Naive thymus-derived CD4-positive, alpha-beta T cell (primary cell): ENCODE measurements at regions not wholly inside any gene's neighbourhood (a gene's known extent, or its start where the extent isn't known, plus 50 kb on each side); places are given as distances from the start of the nearest gene placed in this dataset.

Source experiments
- ATAC-seq: fragments of 150-1000 bp; cut with Tn5 transposase; 2 replicates; pipeline ENCODE4 v1.10.0; 2021; ENCODE audit warnings: mild to moderate bottlenecking, moderate library complexity
- CTCF ChIA-PET: fragments of 350-600 bp; sonication (Branson Sonifier 250); formaldehyde crosslinking; loops from one replicate; lab custom pipeline; 2021; ENCODE audit warnings: antibody characterized with exemption; lab: Charles Lee
- POLR2A ChIA-PET: fragments of 350-600 bp; sonication (Branson Sonifier 250); formaldehyde crosslinking; loops from one replicate; lab custom pipeline; 2021; ENCODE audit warnings: antibody characterized with exemption, inconsistent platforms; lab: Charles Lee
- DNase-seq, 9 donors: peaks; one replicate each; pipeline versions ENCODE4 v3.0.0 to v3.0.0-alpha.2; 2020 to 2022; ENCODE audit warnings: mixed read lengths in 1 of 9
- H3K27ac ChIP-seq: one replicate; pipeline ENCODE4 v1.7.0; 2013; ENCODE audit warnings: mild to moderate bottlenecking, low read depth, low read length, moderate library complexity
- H3K27me3 ChIP-seq, 2 donors: one replicate each; pipeline ENCODE4 v1.7.0; 2013; ENCODE audit warnings: low read length in 2 of 2, mild to moderate bottlenecking in 2 of 2, moderate library complexity in 2 of 2; ENCODE audit not compliant: control insufficient read depth in 2 of 2, insufficient read depth in 2 of 2
- H3K36me3 ChIP-seq, 3 experiments: 1 replicate in 2 of 3; 2 replicates in 1 of 3; pipeline ENCODE4 v1.7.0; 2013; ENCODE audit warnings: low read length in 3 of 3, mild to moderate bottlenecking in 3 of 3, moderate library complexity in 1 of 3; ENCODE audit not compliant: insufficient read depth in 3 of 3, control insufficient read depth in 2 of 3
- H3K4me1 ChIP-seq, 2 donors: one replicate each; pipeline ENCODE4 v1.7.0; 2013; ENCODE audit warnings: low read length in 2 of 2, mild to moderate bottlenecking in 2 of 2, moderate library complexity in 1 of 2; ENCODE audit not compliant: control insufficient read depth in 2 of 2, insufficient read depth in 2 of 2
- H3K4me3 ChIP-seq: 2 replicates; pipeline ENCODE4 v1.7.0; 2013; ENCODE audit warnings: mild to moderate bottlenecking, low read length
- H3K9me3 ChIP-seq, 3 experiments: 1 replicate in 2 of 3; 2 replicates in 1 of 3; pipeline ENCODE4 v1.7.0; 2013; ENCODE audit warnings: low read length in 3 of 3; ENCODE audit not compliant: control insufficient read depth in 2 of 3
- H3K27ac Mint-ChIP-seq, 9 donors: one replicate each; pipeline ENCODE4 v1.8.0; 2020 to 2022; ENCODE audit warnings: mixed read lengths in 9 of 9, mild to moderate bottlenecking in 8 of 9, moderate library complexity in 5 of 9, inconsistent platforms in 2 of 9
- H3K27me3 Mint-ChIP-seq, 5 donors: one replicate each; pipeline ENCODE4 v1.8.0; 2021 to 2022; ENCODE audit warnings: mixed read lengths in 5 of 5, mild to moderate bottlenecking in 1 of 5
- H3K36me3 Mint-ChIP-seq, 5 donors: one replicate each; pipeline ENCODE4 v1.8.0; 2020 to 2022; ENCODE audit warnings: mixed read lengths in 5 of 5, mild to moderate bottlenecking in 3 of 5, inconsistent platforms in 1 of 5
- H3K4me1 Mint-ChIP-seq, 7 donors: one replicate each; pipeline ENCODE4 v1.8.0; 2020 to 2022; ENCODE audit warnings: mixed read lengths in 7 of 7, mild to moderate bottlenecking in 3 of 7, inconsistent platforms in 1 of 7
- H3K4me3 Mint-ChIP-seq, 10 donors: one replicate each; pipeline ENCODE4 v1.8.0; 2020 to 2022; ENCODE audit warnings: mild to moderate bottlenecking in 10 of 10, mixed read lengths in 10 of 10, moderate library complexity in 6 of 10, inconsistent platforms in 2 of 10
- H3K9me3 Mint-ChIP-seq, 11 donors: one replicate each; pipeline ENCODE4 v1.8.0; 2020 to 2022; ENCODE audit warnings: mixed read lengths in 11 of 11, mild to moderate bottlenecking in 4 of 11, inconsistent platforms in 1 of 11, moderate library complexity in 1 of 11
- intact Hi-C, 2 donors: fragments of 100-400 bp; cut with micrococcal nuclease; formaldehyde crosslinking; loops; one replicate each; pipeline ENCODE4 v1.15.1; 2023

DNA sequence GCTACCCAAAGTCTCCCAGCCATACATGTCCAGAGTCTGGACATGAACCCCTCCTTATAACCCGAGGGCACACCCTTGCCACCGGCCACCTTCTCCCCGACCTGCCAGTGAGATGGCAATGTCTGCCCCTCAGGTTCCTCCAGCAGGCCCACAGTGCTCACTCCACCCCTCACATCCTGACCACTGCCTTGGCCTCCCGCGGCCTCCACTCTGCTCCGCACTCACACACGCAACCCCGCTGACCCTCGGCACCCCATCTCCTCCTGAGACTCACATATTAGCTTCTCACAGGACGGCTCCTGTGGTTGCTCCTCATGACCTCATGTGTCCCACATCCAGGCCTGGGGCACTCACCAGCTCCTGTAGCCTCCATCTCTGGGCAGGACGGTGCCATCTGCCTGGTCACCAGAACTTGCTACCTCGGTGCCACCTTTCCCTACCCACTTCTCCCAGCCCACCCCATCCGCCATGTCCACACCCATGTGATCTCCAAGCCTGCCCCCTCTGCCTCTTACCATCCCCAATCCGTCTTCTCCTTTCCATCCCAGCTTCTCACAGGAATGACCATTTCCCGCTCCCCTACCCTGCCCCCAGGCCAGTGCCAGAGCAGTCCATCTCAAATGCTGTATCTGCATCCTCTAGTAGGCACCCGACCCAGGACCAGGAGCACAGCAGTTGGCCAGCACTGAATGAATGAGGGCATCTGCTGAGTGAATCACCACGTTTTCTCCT lies 198.6 kb upstream of the DIO3 start:
- H3K27ac ChIP-seq = no peak overlapping the region
- H3K27me3 ChIP-seq = no peaks in the 10 kb centered on the region
- no peak for ATAC-seq
- no peak overlapping the region for H3K4me3 ChIP-seq
- peaks cover 3 to 37% (median 30%) of the 10 kb centered on the region in 5 donors for H3K27me3 Mint-ChIP-seq
- H3K36me3 Mint-ChIP-seq = peaks cover 0 to 3% (median 0%) of the 10 kb centered on the region in 5 donors
- H3K9me3 Mint-ChIP-seq = peaks cover 0 to 2% (median 0%) of the 10 kb centered on the region in 11 donors
- no peaks in the 10 kb centered on the region for H3K4me1 Mint-ChIP-seq
- no peak overlapping the region for H3K27ac Mint-ChIP-seq
- no peaks in the 10 kb centered on the region for H3K4me1 ChIP-seq
- CTCF ChIA-PET = no interaction called here
- POLR2A ChIA-PET = no interaction called here
- no peaks in the 10 kb centered on the region for H3K36me3 ChIP-seq
- DNase-seq = no peak
- intact Hi-C loops = no loop called here
- no peaks in the 10 kb centered on the region for H3K9me3 ChIP-seq
- no peak overlapping the region for H3K4me3 Mint-ChIP-seq

DNA sequence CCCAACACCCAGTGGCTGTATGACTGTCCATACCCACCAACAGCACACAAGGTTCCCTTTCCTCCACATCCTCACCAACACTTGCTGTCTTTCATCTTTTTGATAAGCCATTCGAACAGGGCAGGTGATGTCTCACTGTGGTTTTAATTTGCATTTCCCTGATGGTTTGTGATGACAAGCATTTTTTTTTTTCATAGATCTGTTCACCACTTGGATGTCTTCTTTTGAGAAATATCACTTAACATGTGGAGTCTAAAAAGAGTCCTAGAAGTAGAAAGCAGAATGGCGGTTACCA lies 198.1 kb upstream of the DIO3 start:
- ChIA-PET CTCF (no interaction called here), POLR2A (no interaction called here)
- H3K9me3 Mint-ChIP-seq = peaks cover 0 to 2% (median 0%) of the 10 kb centered on the region in 11 donors
- H3K27me3 Mint-ChIP-seq = peaks cover 3 to 40% (median 31%) of the 10 kb centered on the region in 5 donors
- H3K27me3 ChIP-seq = no peaks in the 10 kb centered on the region
- H3K36me3 ChIP-seq = no peaks in the 10 kb centered on the region
- no peak overlapping the region for H3K27ac Mint-ChIP-seq
- H3K4me3 ChIP-seq = no peak overlapping the region
- no peak for ATAC-seq
- no peak for DNase-seq
- no peaks in the 10 kb centered on the region for H3K4me1 Mint-ChIP-seq
- H3K9me3 ChIP-seq = no peaks in the 10 kb centered on the region
- no peak overlapping the region for H3K27ac ChIP-seq
- no peak overlapping the region for H3K4me3 Mint-ChIP-seq
- H3K36me3 Mint-ChIP-seq = peaks cover 0 to 3% (median 0%) of the 10 kb centered on the region in 5 donors
- no peaks in the 10 kb centered on the region for H3K4me1 ChIP-seq
- intact Hi-C loops = no loop called here

DNA sequence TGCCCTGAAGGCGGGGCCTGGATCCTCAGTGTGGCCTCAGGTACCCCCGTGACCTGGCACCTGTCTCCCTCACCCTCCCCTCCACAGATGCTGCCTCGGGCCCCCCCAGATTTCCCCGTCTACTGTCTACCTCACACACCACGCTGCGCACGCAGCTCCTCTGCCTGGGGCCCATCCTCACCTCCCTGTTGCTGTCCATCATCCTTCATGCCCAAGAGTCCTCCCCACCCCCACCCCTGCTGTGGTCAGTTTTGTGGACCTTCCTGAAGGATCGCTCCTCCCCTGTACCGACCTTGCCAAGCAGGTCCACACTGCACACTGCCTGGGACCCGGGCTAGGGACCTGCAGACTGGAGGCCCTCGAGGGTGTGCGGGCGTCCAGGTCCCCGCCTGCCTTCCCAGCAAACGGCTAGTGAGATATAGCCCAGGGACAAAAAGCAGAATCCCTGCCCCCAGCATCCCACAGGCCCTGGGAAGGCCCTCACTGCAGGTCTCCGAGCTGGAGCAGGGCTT lies 197.4 kb upstream of the DIO3 start:
- Mint-ChIP-seq H3K4me3 (no peak overlapping the region), H3K27me3 (peaks cover under 1 to 46% (median 25%) of the 10 kb centered on the region in 5 donors), H3K36me3 (peaks cover 0 to 1% (median 0%) of the 10 kb centered on the region in 5 donors), H3K4me1 (no peaks in the 10 kb centered on the region), H3K9me3 (peaks cover 0 to 2% (median 0%) of the 10 kb centered on the region in 11 donors), H3K27ac (no peak overlapping the region)
- ChIA-PET POLR2A (no interaction called here), CTCF (interaction anchor here (0.6 kb wide), 1 partner anchor 8 kb away, joined by 3 read pairs; no protein-coding TSS in a partner anchor)
- intact Hi-C loops = no loop called here
- DNase-seq (no peak), ATAC-seq (no peak)
- no peak overlapping the region for H3K4me3 ChIP-seq
- no peaks in the 10 kb centered on the region for H3K36me3 ChIP-seq
- no peaks in the 10 kb centered on the region for H3K4me1 ChIP-seq
- H3K27me3 ChIP-seq = no peaks in the 10 kb centered on the region
- no peak overlapping the region for H3K27ac ChIP-seq
- H3K9me3 ChIP-seq = no peaks in the 10 kb centered on the region

DNA sequence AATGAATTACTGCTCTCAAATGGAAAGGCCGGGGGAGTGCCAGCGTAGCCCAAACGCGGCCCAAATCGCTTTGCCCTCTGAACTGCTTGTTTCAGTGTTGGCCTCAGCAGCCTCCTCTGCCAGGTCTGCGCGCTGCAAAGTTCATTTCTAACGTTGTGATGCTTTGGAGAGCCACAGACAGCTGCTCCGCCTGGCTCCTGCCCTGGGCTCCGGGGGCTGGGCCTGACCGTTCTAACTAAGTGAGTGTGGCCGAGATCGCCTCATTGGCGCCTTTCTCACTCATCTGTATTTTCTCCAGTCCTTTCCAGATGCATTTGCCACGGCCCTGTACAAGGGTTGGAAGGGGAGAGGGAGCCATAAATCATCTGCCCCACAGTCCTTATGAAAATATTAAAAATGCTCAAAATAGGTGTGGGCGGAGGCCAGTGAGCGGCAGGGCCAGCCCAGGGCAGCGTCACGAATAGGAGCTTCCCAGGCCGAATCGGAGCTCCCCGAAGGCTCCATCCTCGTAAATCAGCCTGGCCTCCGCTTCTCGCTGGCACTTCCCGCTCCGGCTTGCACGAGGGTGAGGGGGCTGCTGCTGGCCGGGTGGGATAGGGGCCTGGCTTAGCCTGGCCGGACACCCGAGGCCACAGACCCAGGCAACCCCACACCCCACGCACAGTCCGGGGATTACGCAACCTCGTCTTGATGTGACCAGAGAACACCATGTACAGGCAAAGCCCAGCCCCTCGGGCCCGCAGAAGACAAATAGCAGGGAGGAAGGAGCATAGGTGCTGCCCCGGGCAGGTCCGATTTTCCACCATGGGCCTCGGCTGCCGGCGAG lies 196.6 kb upstream of the DIO3 start:
- Histone ChIP-seq H3K27me3 (no peaks in the 10 kb centered on the region), H3K4me1 (no peaks in the 10 kb centered on the region), H3K4me3 (no peak overlapping the region), H3K36me3 (no peaks in the 10 kb centered on the region), H3K27ac (no peak overlapping the region), H3K9me3 (no peaks in the 10 kb centered on the region)
- H3K27ac Mint-ChIP-seq = no peak overlapping the region
- DNase-seq = no peak
- CTCF ChIA-PET = interaction anchor here (0.6 kb wide), 1 partner anchor 9 kb away, joined by 3 read pairs; no protein-coding TSS in a partner anchor
- H3K27me3 Mint-ChIP-seq = peaks cover 0 to 46% (median 24%) of the 10 kb centered on the region in 5 donors
- intact Hi-C loops = no loop called here
- POLR2A ChIA-PET = no interaction called here
- H3K4me1 Mint-ChIP-seq = no peaks in the 10 kb centered on the region
- peaks cover 0 to 2% (median 0%) of the 10 kb centered on the region in 11 donors for H3K9me3 Mint-ChIP-seq
- H3K4me3 Mint-ChIP-seq = no peak overlapping the region
- no peak for ATAC-seq
- no peaks in the 10 kb centered on the region for H3K36me3 Mint-ChIP-seq

DNA sequence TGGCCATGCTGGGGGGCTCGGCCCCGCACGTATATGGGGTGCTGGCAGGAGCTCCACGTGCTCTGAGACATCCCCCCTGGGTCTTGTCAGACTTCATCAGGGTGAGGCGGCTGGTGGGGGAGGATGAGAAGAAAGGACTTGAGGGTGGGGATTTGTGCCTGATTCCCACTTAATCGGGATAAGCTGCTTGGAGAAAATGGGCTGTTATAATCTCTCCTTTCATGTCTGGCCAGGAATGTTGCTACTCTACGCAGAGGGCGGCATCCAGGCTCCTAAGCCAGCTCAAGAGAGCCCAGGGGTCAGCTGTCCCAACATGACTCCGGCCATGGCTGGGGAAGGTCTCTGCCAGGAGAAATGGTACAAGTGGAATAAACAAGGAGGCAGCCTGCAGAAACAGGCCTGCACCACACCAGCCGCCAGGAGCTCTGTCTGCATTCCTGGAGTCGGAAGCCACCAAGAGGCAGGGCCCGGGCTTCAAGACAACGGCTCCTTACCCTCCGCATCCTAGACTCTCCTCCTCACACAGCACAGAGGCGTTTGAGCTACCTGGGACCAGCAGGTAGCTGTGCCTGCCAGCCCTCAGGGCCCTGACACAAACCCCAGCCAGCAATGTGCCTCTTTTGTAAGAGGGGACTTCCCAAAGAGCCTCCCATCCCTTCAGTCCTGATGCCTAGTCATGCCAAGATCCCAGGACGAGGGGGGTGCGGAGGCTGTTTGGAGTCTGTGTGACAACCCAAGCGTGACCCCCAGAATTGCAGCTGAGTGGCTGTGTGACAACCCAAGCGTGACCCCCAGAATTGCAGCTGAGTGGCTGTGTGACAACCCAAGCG lies 195.8 kb upstream of the DIO3 start:
- no peaks in the 10 kb centered on the region for H3K4me1 Mint-ChIP-seq
- ATAC-seq (no peak), DNase-seq (no peak)
- intact Hi-C loops = no loop called here
- H3K27me3 Mint-ChIP-seq = peaks cover 0 to 53% (median 24%) of the 10 kb centered on the region in 5 donors
- no peak overlapping the region for H3K4me3 Mint-ChIP-seq
- Histone ChIP-seq H3K27me3 (no peaks in the 10 kb centered on the region), H3K36me3 (no peaks in the 10 kb centered on the region), H3K4me1 (no peaks in the 10 kb centered on the region), H3K4me3 (no peak overlapping the region), H3K27ac (no peak overlapping the region), H3K9me3 (no peaks in the 10 kb centered on the region)
- peaks cover 0 to 2% (median 0%) of the 10 kb centered on the region in 11 donors for H3K9me3 Mint-ChIP-seq
- ChIA-PET CTCF (no interaction called here), POLR2A (no interaction called here)
- H3K27ac Mint-ChIP-seq = no peak overlapping the region
- no peaks in the 10 kb centered on the region for H3K36me3 Mint-ChIP-seq

DNA sequence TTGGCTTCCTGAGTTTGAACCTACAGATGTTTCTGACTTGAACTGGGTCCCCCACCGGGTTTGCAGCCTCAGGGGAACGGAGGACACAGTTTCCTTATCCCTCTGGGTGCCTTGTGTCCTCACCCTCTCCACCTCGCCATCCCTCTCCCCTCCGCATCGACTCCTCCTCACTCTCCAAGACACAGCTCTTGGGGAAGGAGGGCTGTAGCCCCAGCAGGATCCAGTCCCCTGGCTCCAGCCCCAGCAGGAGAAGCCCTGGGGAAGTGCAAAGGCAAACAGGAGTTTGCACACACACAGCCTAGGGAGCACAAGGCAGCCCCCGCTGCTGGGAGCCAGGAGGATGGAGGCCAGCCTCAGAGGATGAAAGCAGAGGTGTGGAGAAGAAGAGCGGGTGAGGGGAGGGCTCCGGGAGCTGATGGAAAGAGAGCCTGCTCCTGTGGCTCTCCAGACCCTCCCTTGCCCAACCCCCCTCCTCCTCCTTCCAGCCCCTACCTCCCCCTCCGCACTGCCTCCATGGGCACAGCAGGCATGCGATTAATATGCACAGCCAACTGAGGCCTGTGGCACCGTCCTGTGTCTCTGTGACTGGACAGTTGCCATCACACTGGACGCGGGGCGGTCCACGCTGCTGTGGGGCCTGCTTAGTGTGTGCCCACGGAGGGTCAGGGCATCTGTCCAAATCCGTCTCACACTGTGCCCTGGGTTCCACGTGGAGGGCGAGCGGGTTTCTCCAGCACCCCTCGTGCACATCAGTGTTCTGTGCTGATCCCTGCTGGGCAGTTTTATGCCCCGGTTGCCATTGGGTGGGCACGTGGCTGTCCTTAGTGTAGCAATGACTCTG lies 193.7 kb upstream of the DIO3 start:
- Mint-ChIP-seq H3K36me3 (no peaks in the 10 kb centered on the region), H3K27me3 (peaks cover 0 to 55% (median 21%) of the 10 kb centered on the region in 5 donors), H3K4me1 (no peaks in the 10 kb centered on the region), H3K9me3 (no peaks in the 10 kb centered on the region), H3K27ac (no peak overlapping the region), H3K4me3 (no peak overlapping the region)
- no peaks in the 10 kb centered on the region for H3K9me3 ChIP-seq
- ChIA-PET CTCF (no interaction called here), POLR2A (no interaction called here)
- no peak for DNase-seq
- ATAC-seq = no peak
- H3K27me3 ChIP-seq = no peaks in the 10 kb centered on the region
- no peaks in the 10 kb centered on the region for H3K4me1 ChIP-seq
- intact Hi-C loops = no loop called here
- no peak overlapping the region for H3K4me3 ChIP-seq
- H3K27ac ChIP-seq = no peak overlapping the region
- H3K36me3 ChIP-seq = no peaks in the 10 kb centered on the region
